ENCODE measurements at regions not wholly inside any gene's neighbourhood (a gene's known extent, or its start where the extent isn't known, plus 50 kb on each side); places are given as distances from the start of the nearest gene placed in this dataset.
"Not testable (repeated sequence)": the region's sequence is repeated elsewhere in the genome, so short reads cannot be mapped to it uniquely, and the experiment has no call there.

GRCh38 chr7:67923286-67923685, 926.7 kb downstream of the TYW1 start:
- no peak for DNase-seq

- no peak for DNase-seq
Observed at GRCh38 chr7:67928141-67928540, 931.5 kb downstream of the TYW1 start.

- not testable (repeated sequence) for DNase-seq
Observed at GRCh38 chr7:67936447-67936846, 939.8 kb downstream of the TYW1 start.

- DNase-seq = no peak
Observed at GRCh38 chr7:67940400-67940799, 943.8 kb downstream of the TYW1 start.

GRCh38 chr7:67947191-67947590, 950.6 kb downstream of the TYW1 start:
- DNase-seq = no peak

- DNase-seq = no peak
Observed at GRCh38 chr7:67947646-67948045, 951.0 kb downstream of the TYW1 start.

GRCh38 chr7:67950321-67951083, 953.9 kb downstream of the TYW1 start:
- no peak for DNase-seq

GRCh38 chr7:67955061-67955460, 958.4 kb downstream of the TYW1 start:
- no peak for DNase-seq

- DNase-seq = no peak
Observed at GRCh38 chr7:67962863-67963262, 966.2 kb downstream of the TYW1 start.

- no peak for DNase-seq
Observed at GRCh38 chr7:67976490-67976889, 979.9 kb downstream of the TYW1 start.

GRCh38 chr7:67983486-67983885, 986.9 kb downstream of the TYW1 start:
- no peak for DNase-seq

- DNase-seq = no peak
Observed at GRCh38 chr7:67984326-67984725, 987.7 kb downstream of the TYW1 start.

GRCh38 chr7:67989142-67989541, 992.5 kb downstream of the TYW1 start:
- DNase-seq = no peak

GRCh38 chr7:67990003-67990402, 993.4 kb downstream of the TYW1 start:
- DNase-seq = no peak

- DNase-seq = no peak
Observed at GRCh38 chr7:67990716-67991115, 994.1 kb downstream of the TYW1 start.

GRCh38 chr7:67992287-67992686, 995.7 kb downstream of the TYW1 start:
- DNase-seq = no peak

- DNase-seq = no peak
Observed at GRCh38 chr7:68005992-68006391, 1009.4 kb downstream of the TYW1 start.

GRCh38 chr7:68006619-68007018, 1010.0 kb downstream of the TYW1 start:
- DNase-seq = no peak

- DNase-seq = no peak
Observed at GRCh38 chr7:68009716-68010115, 1013.1 kb downstream of the TYW1 start.

GRCh38 chr7:68014031-68014736, 1017.6 kb downstream of the TYW1 start:
- DNase-seq = no peak

- DNase-seq = no peak
Observed at GRCh38 chr7:68015122-68015977, 1018.7 kb downstream of the TYW1 start.

- DNase-seq = no peak
Observed at GRCh38 chr7:68015978-68016532, 1019.4 kb downstream of the TYW1 start.

GRCh38 chr7:68020102-68020501, 1023.5 kb downstream of the TYW1 start:
- no peak for DNase-seq
